HCT116 (cell line): ENCODE measurements at regions not wholly inside any gene's neighbourhood (a gene's known extent, or its start where the extent isn't known, plus 50 kb on each side); places are given as distances from the start of the nearest gene placed in this dataset.

Experiments used
- ATAC-seq: fragments of 200-7000 bp; cut with Tn5 transposase; 2 replicates; pipeline ENCODE4 v1.9.1; 2020; ENCODE audit warnings: mild to moderate bottlenecking, moderate library complexity
- BruUV-seq: library from RNA; stranded (reverse); fragments of 400-500 nt; replicated peaks from 2 replicates; lab custom pipeline; 2021; lab: Mats Ljungman, UMichigan
- CTCF ChIA-PET: fragments of 300-600 bp; sonication (Branson Sonifier 250); formaldehyde crosslinking; loops from one replicate; lab custom pipeline; 2021; ENCODE audit warnings: antibody characterized with exemption; lab: Charles Lee
- POLR2A ChIA-PET: fragments of 300-600, 350-600 bp; sonication (Branson Sonifier 250); formaldehyde crosslinking; loops from one replicate; lab custom pipeline; 2021; ENCODE audit warnings: antibody characterized with exemption; lab: Charles Lee
- RAD21 ChIA-PET, 2 experiments: fragments of 300-600 bp; sonication (Branson Sonifier 250); formaldehyde crosslinking; loops; one replicate each; lab custom pipeline; 2023; ENCODE audit warnings: low total read pairs in 2 of 2; ENCODE audit not compliant: uncharacterized antibody in 2 of 2, unreplicated experiment in 2 of 2, low non-redundant PET in 1 of 2; lab: Charles Lee
- DNase-seq: peaks from one replicate; pipeline ENCODE4 v3.0.0-alpha.2; 2010; ENCODE audit warnings: low read depth, low spot score
- H2AFZ ChIP-seq: fragments of 200-600 bp; shearing (Covaris generic), sonication (generic); 2 replicates; pipeline ENCODE4 v1.6.1; 2017; ENCODE audit warnings: low read depth, mixed run types, mixed read lengths, antibody characterized with exemption, low read length; ENCODE audit not compliant: poor library complexity, severe bottlenecking
- H3K27ac ChIP-seq: 2 replicates; pipeline ENCODE4 v1.5.1; 2012; ENCODE audit warnings: low read depth, low read length
- H3K27me3 ChIP-seq: fragments of 200-600 bp; sonication (generic); 2 replicates; pipeline ENCODE4 v1.6.1; 2016; ENCODE audit warnings: mixed run types, low read length, mixed read lengths; ENCODE audit not compliant: insufficient read depth
- H3K36me3 ChIP-seq, 2 experiments: fragments of 200-500 bp in 1 of 2; fragments of 200-600 bp in 1 of 2; sonication (Bioruptor generic) in 1 of 2; sonication (generic) in 1 of 2; 2 replicates each; pipeline versions ENCODE4 v1.5.1 to v1.6.1; 2014 to 2016; ENCODE audit warnings: low read length in 2 of 2, inconsistent platforms in 1 of 2, mixed read lengths in 1 of 2, mixed run types in 1 of 2; ENCODE audit not compliant: insufficient read depth in 2 of 2, control insufficient read depth in 1 of 2
- H3K4me1 ChIP-seq, 2 experiments: fragments of 200-600 bp in 1 of 2; sonication (generic) in 1 of 2; 2 replicates each; pipeline versions ENCODE4 v1.5.1 to v1.6.1; 2012 to 2017; ENCODE audit warnings: low read length in 2 of 2, inconsistent platforms in 1 of 2, mild to moderate bottlenecking in 1 of 2, mixed read lengths in 1 of 2, mixed run types in 1 of 2, moderate library complexity in 1 of 2; ENCODE audit not compliant: insufficient read depth in 2 of 2, control insufficient read depth in 1 of 2
- H3K4me2 ChIP-seq: fragments of 200-600 bp; sonication (generic); 2 replicates; pipeline ENCODE4 v1.6.1; 2017; ENCODE audit warnings: mixed run types, low read length, mixed read lengths
- H3K4me3 ChIP-seq, 2 experiments: fragments of 200-600 bp in 1 of 2; sonication (generic) in 1 of 2; replicated peaks in 1 of 2; 2 replicates each; pipeline ENCODE4 v1.5.1; 2011 to 2016; ENCODE audit warnings: low read length in 2 of 2, control low read depth in 1 of 2, low read depth in 1 of 2, mild to moderate bottlenecking in 1 of 2, mixed read lengths in 1 of 2, mixed run types in 1 of 2
- H3K79me2 ChIP-seq: fragments of 200-600 bp; sonication (generic); 2 replicates; pipeline ENCODE4 v1.6.1; 2017; ENCODE audit warnings: mild to moderate bottlenecking, mixed run types, low read length, moderate library complexity, mixed read lengths; ENCODE audit not compliant: insufficient read depth
- H3K9ac ChIP-seq: fragments of 200-600 bp; sonication (generic); 2 replicates; pipeline ENCODE4 v1.6.1; 2016; ENCODE audit warnings: low read length, mixed read lengths
- H3K9me2 ChIP-seq: fragments of 200-600 bp; sonication (generic), shearing (Covaris generic); 2 replicates; pipeline ENCODE4 v1.6.1; 2017; ENCODE audit warnings: mixed run types, mild to moderate bottlenecking, moderate library complexity; ENCODE audit not compliant: insufficient read depth
- H3K9me3 ChIP-seq, 2 experiments: fragments of 200-500 bp in 1 of 2; fragments of 200-600 bp in 1 of 2; sonication (Bioruptor generic) in 1 of 2; sonication (generic) in 1 of 2; 2 replicates each; pipeline ENCODE4 v1.6.1; 2014 to 2017; ENCODE audit warnings: low read length in 2 of 2, mixed read lengths in 2 of 2, inconsistent platforms in 1 of 2, low read depth in 1 of 2, mild to moderate bottlenecking in 1 of 2, mixed run types in 1 of 2, moderate library complexity in 1 of 2; ENCODE audit not compliant: control insufficient read depth in 1 of 2, insufficient read depth in 1 of 2
- H4K20me1 ChIP-seq: fragments of 200-600 bp; sonication (generic), shearing (Covaris generic); 2 replicates; pipeline ENCODE4 v1.6.1; 2017; ENCODE audit warnings: mixed run types, mild to moderate bottlenecking, moderate library complexity; ENCODE audit not compliant: insufficient read depth
- ATF3 ChIP-seq: IDR thresholded peaks from 2 replicates; pipeline ENCODE4 v1.6.1; 2012
- JUND ChIP-seq: IDR thresholded peaks from 2 replicates; pipeline ENCODE4 v1.6.1; 2012
- REST ChIP-seq: IDR thresholded peaks from 2 replicates; pipeline ENCODE4 v1.6.1; 2012; ENCODE audit warnings: low read depth
- SIN3A ChIP-seq: IDR thresholded peaks from 2 replicates; pipeline ENCODE4 v1.6.1; 2012; ENCODE audit warnings: low read depth
- SRF ChIP-seq: IDR thresholded peaks from 2 replicates; pipeline ENCODE4 v1.6.1; 2012; ENCODE audit warnings: low read depth
- ZFX ChIP-seq: fragments of 450-650 bp; IDR thresholded peaks from 2 replicates; pipeline ENCODE4 v1.6.1; 2017
- ZNF274 ChIP-seq: fragments of 200-500 bp; sonication (Bioruptor generic); IDR thresholded peaks from 2 replicates; pipeline ENCODE4 v1.6.1; 2014; ENCODE audit warnings: mild to moderate bottlenecking, low read depth, low read length, inconsistent platforms
- intact Hi-C: fragments of 100-400 bp; cut with micrococcal nuclease; formaldehyde crosslinking; loops from 2 replicates; pipeline ENCODE4 v1.10.0; 2022

DNA sequence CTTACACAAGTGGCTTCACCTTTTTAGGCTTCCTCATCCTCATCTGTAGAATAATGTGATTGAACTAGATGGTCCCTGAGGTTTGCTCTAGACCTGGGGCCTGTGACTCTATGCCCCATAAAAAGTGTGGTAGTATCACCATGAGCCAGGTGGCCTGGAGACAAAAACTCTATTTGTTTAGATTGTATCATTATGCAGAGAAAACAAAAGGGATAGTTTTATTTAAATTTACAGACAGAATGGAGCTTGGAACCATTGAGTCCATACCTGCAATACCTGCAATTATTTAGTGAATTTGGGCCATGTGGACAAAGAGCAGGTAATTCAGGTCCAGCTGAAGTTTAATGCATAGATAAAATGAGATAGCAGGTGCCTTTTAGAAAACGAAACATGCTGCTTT, 139.5 kb upstream of the RPL34 start:
- no peaks in the 10 kb centered on the region for H3K36me3 ChIP-seq
- no peak overlapping the region for H2AFZ ChIP-seq
- ChIA-PET POLR2A (no interaction called here), RAD21 (no interaction called here), CTCF (no interaction called here)
- H3K27me3 ChIP-seq: no peaks in the 10 kb centered on the region
- H3K9me2 ChIP-seq: no peaks in the 10 kb centered on the region
- no peaks in the 10 kb centered on the region for H4K20me1 ChIP-seq
- TF ChIP-seq REST (no peak), SIN3A (no peak)
- intact Hi-C loops: no loop called here
- H3K9me3 ChIP-seq: no peaks in the 10 kb centered on the region
- ATAC-seq: no peak
- 0 out of 4 replicates have a peak, but pooled peaks cover 0 to 3% of the 10 kb centered on the region in 2 experiments for H3K4me1 ChIP-seq
- H3K4me3 ChIP-seq: no peak overlapping the region
- no TSS peak for BruUV-seq
- no peak for DNase-seq
- H3K9ac ChIP-seq: no peak overlapping the region
- no peak overlapping the region for H3K4me2 ChIP-seq
- H3K79me2 ChIP-seq: no peaks in the 10 kb centered on the region
- H3K27ac ChIP-seq: no peak overlapping the region

GRCh38 chr4:108477527-108478108, 142.8 kb upstream of the RPL34 start:
- Histone ChIP-seq H3K79me2 (no peaks in the 10 kb centered on the region), H2AFZ (no peak overlapping the region), H4K20me1 (no peaks in the 10 kb centered on the region), H3K36me3 (no peaks in the 10 kb centered on the region), H3K4me2 (no peak overlapping the region), H3K9me2 (no peaks in the 10 kb centered on the region), H3K9ac (no peak overlapping the region), H3K27me3 (no peaks in the 10 kb centered on the region), H3K9me3 (no peaks in the 10 kb centered on the region), H3K4me3 (no peak overlapping the region), H3K4me1 (no peaks in the 10 kb centered on the region)
- RAD21 ChIA-PET: no interaction called here
- BruUV-seq: no TSS peak
- ATAC-seq (no peak), DNase-seq (no peak)
- intact Hi-C loops: no loop called here
- TF ChIP-seq ZNF274 (no peak), SIN3A (no peak), JUND (no peak), ATF3 (no peak), ZFX (no peak), SRF (no peak)
- TF ChIP-seq, all 23 proteins: peak for 0
- CTCF ChIA-PET: no interaction called here
- H3K27ac ChIP-seq: no peak overlapping the region
- POLR2A ChIA-PET: no interaction called here
